SK-N-MC (cell line): ENCODE measurements at regions not wholly inside any gene's neighbourhood (a gene's known extent, or its start where the extent isn't known, plus 50 kb on each side); places are given as distances from the start of the nearest gene placed in this dataset.

Experiments
- EZH2 ChIP-seq: fragments of 200-600 bp; sonication (generic); IDR thresholded peaks from one replicate; pipeline ENCODE4 v1.6.1; 2017; ENCODE audit warnings: antibody characterized with exemption
- FOXP2 ChIP-seq: optimal IDR thresholded peaks from 2 replicates; pipeline ENCODE3; 2011; ENCODE audit warnings: mild to moderate bottlenecking, moderate library complexity; ENCODE audit not compliant: insufficient read depth; ENCODE audit errors: extremely low read length, control extremely low read depth
- POLR2AphosphoS5 ChIP-seq: IDR thresholded peaks from 2 replicates; pipeline ENCODE4 v1.6.1; 2012; ENCODE audit warnings: mild to moderate bottlenecking, low read depth, low read length, borderline replicate concordance

GRCh38 chr3:8341821-8342247 lies 159.8 kb upstream of the LMCD1 start:
- TF ChIP-seq POLR2AphosphoS5 = no peak
- TF ChIP-seq EZH2 = no peak
- TF ChIP-seq FOXP2 = no peak
